Medulla oblongata (tissue), 1 donor: ENCODE measurements at regions not wholly inside any gene's neighbourhood (a gene's known extent, or its start where the extent isn't known, plus 50 kb on each side); places are given as distances from the start of the nearest gene placed in this dataset.
"Not testable (repeated sequence)": the region's sequence is repeated elsewhere in the genome, so short reads cannot be mapped to it uniquely, and the experiment has no call there.

Experiments used
- DNase-seq: peaks from one replicate; pipeline ENCODE4 v3.0.0-alpha.2; 2015; ENCODE audit errors: extremely low spot score

DNA sequence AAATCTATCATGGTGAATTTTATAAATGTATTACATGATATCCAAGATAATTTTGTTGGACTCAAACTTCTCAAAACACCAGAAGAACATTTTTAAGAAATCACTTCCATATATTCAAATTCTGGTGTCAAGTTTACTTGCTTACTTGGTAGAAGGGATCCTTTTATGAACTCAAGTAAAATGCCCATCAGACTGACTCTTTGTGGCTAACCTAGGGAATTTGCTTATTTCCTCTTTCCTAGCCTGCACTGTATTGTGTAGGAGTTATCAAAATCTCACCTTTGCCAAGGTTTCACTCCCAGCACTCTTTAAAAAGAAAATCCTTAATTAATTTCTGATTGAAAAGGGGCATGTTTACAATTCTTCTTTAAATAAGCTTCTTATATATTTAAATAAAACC, 196.5 kb downstream of the DUSP6 start:
- no peak for DNase-seq

GRCh38 chr12:89154743-89155499, 197.4 kb downstream of the DUSP6 start:
- no peak for DNase-seq

GRCh38 chr12:89153341-89153740, 199.0 kb downstream of the DUSP6 start:
- no peak for DNase-seq

DNA sequence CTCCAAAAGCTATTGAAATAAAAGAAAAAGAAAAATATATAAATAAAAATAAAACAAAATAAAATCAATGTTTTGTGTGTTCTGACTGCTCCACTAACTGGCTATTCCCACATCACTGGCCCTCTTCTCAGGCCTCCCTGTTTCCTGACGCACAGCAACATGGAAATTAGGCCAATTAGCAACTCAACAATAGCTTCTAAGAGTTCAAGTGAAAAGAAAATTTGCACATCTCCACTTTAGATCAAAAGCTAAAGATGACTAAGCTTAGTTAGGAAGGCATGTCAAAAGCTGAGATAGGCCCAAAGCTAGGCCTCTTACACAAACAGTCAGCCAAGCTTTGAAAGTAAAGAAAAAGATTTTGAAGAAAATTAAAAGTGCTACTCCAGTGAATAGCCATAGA, 200.8 kb downstream of the DUSP6 start:
- DNase-seq, result no peak

GRCh38 chr12:89150789-89151188, 201.5 kb downstream of the DUSP6 start:
- not testable (repeated sequence) for DNase-seq

GRCh38 chr12:89140602-89141238, 211.6 kb downstream of the DUSP6 start:
- no peak for DNase-seq

GRCh38 chr12:89140141-89140540, 212.2 kb downstream of the DUSP6 start:
- no peak for DNase-seq

DNA sequence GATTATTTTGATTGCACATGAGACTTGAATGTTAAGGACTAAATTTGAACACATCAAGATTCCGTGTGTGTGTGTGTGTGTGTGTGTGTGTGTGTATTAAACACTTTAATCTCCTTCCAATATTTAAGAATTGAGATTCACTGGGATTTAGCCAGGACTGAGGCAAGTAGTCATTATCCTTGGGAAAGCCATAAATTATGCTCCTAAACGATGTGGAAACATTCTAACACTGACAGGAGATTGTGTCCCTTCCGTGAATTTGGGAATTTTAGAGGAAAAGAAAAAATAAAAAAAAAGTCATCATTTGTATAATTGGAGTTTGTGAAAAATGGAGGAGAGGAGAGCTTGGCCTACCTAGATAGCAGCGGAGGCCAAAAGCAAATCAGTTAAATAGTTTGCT, 212.9 kb downstream of the DUSP6 start:
- DNase-seq, result no peak

- DNase-seq, result no peak
Measured at GRCh38 chr12:89138048-89138852, 214.1 kb downstream of the DUSP6 start.

- DNase-seq, result no peak
Measured at GRCh38 chr12:89135976-89136634, 216.2 kb downstream of the DUSP6 start.

DNA sequence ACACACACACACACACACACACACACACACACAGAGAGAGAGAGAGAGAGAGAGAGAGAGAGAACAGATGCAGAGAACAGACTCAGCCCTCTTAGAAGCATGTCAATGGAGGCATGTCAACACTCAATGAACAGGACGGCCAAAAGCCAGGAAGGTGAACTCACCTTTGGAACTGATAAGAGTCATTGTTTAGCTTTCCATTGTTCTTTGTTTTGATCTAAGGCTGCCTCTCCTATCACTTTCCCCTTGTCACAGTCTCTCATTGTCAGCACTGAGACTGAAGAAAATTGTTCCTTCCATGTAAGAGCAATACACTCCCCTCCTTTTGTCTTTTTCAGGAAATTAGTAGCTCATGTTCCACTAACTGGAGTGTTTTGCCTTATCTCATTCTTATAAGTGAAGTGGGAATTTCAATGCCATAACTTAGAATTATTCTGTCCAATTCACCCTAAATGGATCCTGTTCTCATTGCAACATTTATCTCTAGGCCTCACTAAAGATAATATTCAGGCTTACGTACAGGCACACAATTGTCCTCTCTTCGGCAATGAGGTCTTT, 218.0 kb downstream of the DUSP6 start:
- no peak for DNase-seq

DNA sequence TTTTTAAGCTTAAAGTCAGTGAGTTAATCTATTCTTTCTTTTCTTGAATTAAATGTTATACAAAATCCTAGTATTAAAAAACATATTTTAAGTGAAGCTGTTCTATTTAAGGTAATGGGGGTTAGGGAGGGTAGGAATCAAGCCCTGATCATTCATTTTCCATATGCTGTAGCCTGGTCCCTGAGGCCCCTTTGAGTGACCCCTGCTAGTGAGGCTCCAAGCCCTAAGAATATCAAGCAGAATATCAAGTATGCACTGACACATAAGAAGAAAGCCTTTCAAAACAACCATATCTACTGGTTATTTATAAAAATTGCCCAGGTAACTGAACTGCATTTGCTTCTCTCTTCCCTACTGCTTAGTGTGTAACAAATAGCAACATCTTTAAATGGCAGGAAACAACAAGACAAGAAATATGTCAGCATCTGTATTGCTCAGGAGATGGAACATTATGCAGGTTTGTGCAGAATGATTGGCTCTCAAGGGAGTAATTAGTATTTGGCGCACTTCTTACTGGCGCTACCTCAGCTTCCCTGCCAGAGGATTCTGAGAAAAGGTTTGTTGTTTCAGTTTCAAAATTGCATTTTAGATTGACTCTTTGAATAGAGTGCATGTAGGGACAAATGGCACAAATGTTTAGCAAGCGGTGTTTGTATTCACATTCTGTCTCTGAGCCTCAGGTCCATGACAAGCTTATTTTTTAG, 223.0 kb downstream of the DUSP6 start:
- no peak for DNase-seq

DNA sequence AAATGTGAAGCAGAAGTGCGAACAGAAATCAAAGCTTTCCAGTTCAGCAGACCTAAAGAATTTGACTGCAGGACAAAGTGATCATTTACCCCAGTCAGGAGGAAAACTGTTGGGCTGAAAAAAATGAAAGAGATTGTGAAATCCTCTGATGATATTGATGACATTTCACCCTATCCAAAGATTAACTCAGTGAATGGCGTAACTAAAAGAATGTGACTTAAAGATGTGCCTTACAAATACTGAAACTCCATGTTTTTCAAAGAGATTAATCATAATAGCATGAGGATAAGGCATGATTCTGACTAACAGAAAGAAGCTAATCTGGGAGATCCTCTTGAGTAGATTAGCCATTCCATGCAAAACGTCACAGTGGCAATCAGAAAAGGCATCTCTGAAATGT, 225.6 kb downstream of the DUSP6 start:
- DNase-seq, result no peak

DNA sequence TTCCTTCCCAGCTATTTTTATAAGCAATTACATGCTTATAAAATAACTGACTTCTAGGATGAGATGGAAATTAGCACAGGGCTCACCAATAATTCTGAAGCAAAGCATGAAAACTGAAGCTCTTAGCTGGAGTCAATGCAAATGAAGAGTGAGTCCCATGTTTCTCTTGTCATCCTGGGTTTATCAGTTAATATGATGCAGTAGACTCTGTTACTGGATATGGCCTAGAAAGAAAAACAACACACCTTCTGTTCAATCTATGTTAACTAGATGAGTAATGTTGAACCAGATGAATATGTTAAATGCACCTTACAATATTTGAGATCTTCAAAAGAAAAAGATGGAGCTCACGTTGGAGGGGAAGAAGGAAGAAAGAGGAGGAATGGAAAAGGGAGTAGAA, 229.4 kb downstream of the DUSP6 start:
- no peak for DNase-seq

GRCh38 chr12:89117448-89118034, 234.8 kb downstream of the DUSP6 start:
- no peak for DNase-seq

GRCh38 chr12:89111964-89112363, 240.3 kb downstream of the DUSP6 start:
- DNase-seq, result no peak

GRCh38 chr12:89108265-89108664, 244.0 kb downstream of the DUSP6 start:
- no peak for DNase-seq

DNA sequence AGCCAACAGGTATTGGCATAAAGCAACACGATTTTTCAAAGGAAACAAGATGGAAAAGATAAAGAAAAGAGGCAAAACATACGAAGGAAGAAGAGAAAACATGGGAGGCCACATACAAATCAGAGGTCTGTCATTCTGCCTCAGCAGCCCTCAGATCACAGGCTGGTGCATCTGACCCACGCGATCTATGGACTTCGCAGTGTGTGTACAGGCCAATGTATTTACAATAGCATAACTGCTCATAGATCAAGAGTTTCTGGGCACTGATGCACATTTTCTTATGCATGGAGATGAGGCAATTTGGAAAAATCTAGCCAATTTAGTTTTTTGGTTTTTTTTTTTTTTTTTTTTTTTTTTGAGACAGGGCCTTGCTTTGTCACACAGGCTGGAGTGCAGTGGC, 245.4 kb downstream of the DUSP6 start:
- DNase-seq, result no peak

DNA sequence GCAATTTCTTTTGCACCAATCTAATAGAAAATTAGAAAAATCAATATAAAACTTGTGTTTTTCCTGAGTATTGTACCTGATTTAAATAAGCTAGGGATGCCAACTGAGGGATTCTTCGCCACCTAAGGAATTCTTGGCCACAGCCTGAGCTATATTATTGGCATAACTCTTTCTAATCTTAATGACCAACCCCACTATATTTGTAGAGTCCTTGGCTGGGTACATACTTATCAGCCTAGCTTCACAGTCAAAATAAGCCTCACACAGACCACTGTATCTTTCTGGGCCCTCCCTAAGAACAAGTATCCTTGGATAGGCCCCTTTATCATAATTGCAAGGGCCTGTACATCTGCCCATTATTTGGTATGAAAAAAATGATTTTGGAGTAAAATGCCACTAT, 247.1 kb downstream of the DUSP6 start:
- DNase-seq, result no peak

GRCh38 chr12:89103831-89104230, 248.5 kb downstream of the DUSP6 start:
- no peak for DNase-seq

DNA sequence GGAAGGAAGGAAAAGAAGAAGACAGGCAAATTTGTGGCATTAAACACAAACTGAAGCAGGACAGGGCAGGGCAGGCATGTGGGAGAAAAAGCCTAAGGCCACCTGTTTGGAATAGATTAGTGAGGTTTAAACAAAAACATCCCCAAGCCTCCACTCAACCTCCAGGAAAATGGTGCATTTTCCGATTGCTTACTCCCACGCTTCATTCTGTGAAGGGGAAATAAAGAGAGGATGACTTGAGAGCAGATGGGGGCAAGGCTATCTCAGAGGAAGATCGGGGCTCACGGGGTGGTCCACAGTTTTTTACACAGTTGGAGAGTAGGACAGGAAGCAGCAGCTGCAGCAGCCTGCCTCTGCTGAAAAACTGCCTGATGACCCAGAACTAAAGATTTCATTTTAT, 250.9 kb downstream of the DUSP6 start:
- no peak for DNase-seq
